Keratinocyte (primary cell): ENCODE measurements at regions not wholly inside any gene's neighbourhood (a gene's known extent, or its start where the extent isn't known, plus 50 kb on each side); places are given as distances from the start of the nearest gene placed in this dataset.

ENCODE experiments used
- DNase-seq: peaks from one replicate; pipeline ENCODE4 v3.0.0-alpha.2; 2011; ENCODE audit warnings: low read depth, missing footprints, low spot score
- FAIRE-seq: peaks from 2 replicates; lab custom pipeline; 2011; peaks lifted over from hg19 to GRCh38; lab: Jason Lieb, UNC
- H2AFZ ChIP-seq: 2 replicates; pipeline ENCODE4 v1.6.0; 2012; ENCODE audit warnings: low read length, control low read depth, inconsistent platforms; ENCODE audit not compliant: control insufficient read depth
- H3K27ac ChIP-seq: 2 replicates; pipeline ENCODE4 v1.5.1; 2011; ENCODE audit warnings: low read length; ENCODE audit not compliant: control insufficient read depth, insufficient read depth
- H3K27me3 ChIP-seq: 3 replicates; pipeline ENCODE4 v1.6.0; 2011; ENCODE audit warnings: low read length; ENCODE audit not compliant: control insufficient read depth, insufficient read depth; ENCODE audit errors: extremely low read depth
- H3K36me3 ChIP-seq, 2 experiments: 2 replicates in 1 of 2; 3 replicates in 1 of 2; pipeline ENCODE4 v1.5.1; 2011; ENCODE audit warnings: low read length in 2 of 2, mild to moderate bottlenecking in 1 of 2; ENCODE audit not compliant: control insufficient read depth in 2 of 2, insufficient read depth in 2 of 2; ENCODE audit errors: extremely low read depth in 1 of 2
- H3K4me1 ChIP-seq: 3 replicates; pipeline ENCODE4 v1.5.1; 2011; ENCODE audit warnings: low read length; ENCODE audit not compliant: control insufficient read depth, insufficient read depth; ENCODE audit errors: extremely low read depth
- H3K4me2 ChIP-seq: 3 replicates; pipeline ENCODE4 v1.6.0; 2011; ENCODE audit warnings: low read depth, low read length; ENCODE audit not compliant: control insufficient read depth, insufficient read depth; ENCODE audit errors: extremely low read depth
- H3K4me3 ChIP-seq, 3 experiments: fragments of 200-600 bp in 1 of 3; sonication (generic) in 1 of 3; 2 replicates in 2 of 3; 3 replicates in 1 of 3; pipeline ENCODE4 v1.5.1; 2011 to 2016; ENCODE audit warnings: low read length in 3 of 3, mild to moderate bottlenecking in 3 of 3, control low read depth in 2 of 3, inconsistent platforms in 1 of 3, low read depth in 1 of 3, mixed read lengths in 1 of 3, mixed run types in 1 of 3, moderate library complexity in 1 of 3; ENCODE audit not compliant: control insufficient read depth in 2 of 3, insufficient read depth in 2 of 3; ENCODE audit errors: extremely low read depth in 1 of 3
- H3K79me2 ChIP-seq: 2 replicates; pipeline ENCODE4 v1.6.0; 2012; ENCODE audit warnings: low read length; ENCODE audit not compliant: control insufficient read depth, insufficient read depth
- H3K9ac ChIP-seq: 3 replicates; pipeline ENCODE4 v1.6.0; 2011; ENCODE audit warnings: low read length; ENCODE audit not compliant: control insufficient read depth, insufficient read depth; ENCODE audit errors: extremely low read depth
- H3K9me1 ChIP-seq: 3 replicates; pipeline ENCODE4 v1.6.0; 2011; ENCODE audit warnings: low read length; ENCODE audit not compliant: control insufficient read depth, insufficient read depth; ENCODE audit errors: extremely low read depth
- H3K9me3 ChIP-seq: 2 replicates; pipeline ENCODE4 v1.5.1; 2012; ENCODE audit warnings: low read depth, low read length; ENCODE audit not compliant: control insufficient read depth
- H4K20me1 ChIP-seq: 3 replicates; pipeline ENCODE4 v1.6.0; 2011; ENCODE audit warnings: low read length; ENCODE audit not compliant: control insufficient read depth, insufficient read depth; ENCODE audit errors: extremely low read depth
- EZH2 ChIP-seq: IDR thresholded peaks from one replicate; pipeline ENCODE4 v1.6.1; 2012; ENCODE audit warnings: inconsistent platforms, mild to moderate bottlenecking, low read length, moderate library complexity
- dilution Hi-C: fragments of 300-500 bp; cut with MboI; formaldehyde crosslinking; loops from one replicate; pipeline ENCODE4 v1.7.0; 2020; ENCODE audit warnings: low sequenced_read_pairs; ENCODE audit not compliant: extremely low pct_ligation_motif_present
- TF ChIP-seq, protein P1 (sequence below), 3 experiments: IDR thresholded peaks in 1 of 3; conservative IDR thresholded peaks in 1 of 3; optimal IDR thresholded peaks in 1 of 3; 2 replicates in 2 of 3; 3 replicates in 1 of 3; pipeline versions ENCODE3 to v1.5.1; 2011; ENCODE audit warnings: low read length in 3 of 3, mild to moderate bottlenecking in 3 of 3, moderate library complexity in 2 of 3, control low read depth in 1 of 3, inconsistent platforms in 1 of 3; ENCODE audit not compliant: insufficient read depth in 2 of 3; ENCODE audit errors: extremely low read depth in 1 of 3

DNA sequence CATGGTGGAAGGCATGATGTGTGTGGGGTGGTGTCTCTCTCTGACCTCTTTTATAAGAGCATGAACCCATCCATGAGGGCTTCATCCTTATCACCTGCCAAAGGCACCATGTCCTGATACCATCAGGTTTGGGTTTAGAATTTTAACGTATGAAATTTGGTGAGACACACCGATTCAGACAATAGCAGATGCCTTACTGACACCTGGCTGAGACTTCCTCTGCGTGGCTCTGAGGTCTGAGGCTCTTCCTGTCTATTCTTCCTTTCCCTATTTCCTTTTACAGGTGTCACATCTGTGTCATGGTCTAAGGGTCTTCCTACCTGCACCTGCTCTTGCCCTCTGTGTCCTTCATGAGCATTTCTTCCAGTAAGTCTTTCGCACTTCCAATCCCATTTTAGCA lies 320.7 kb upstream of the CLNK start:
- FAIRE-seq (no peak), DNase-seq (no peak)
- H3K9me1 ChIP-seq: no peaks in the 10 kb centered on the region
- no peaks in the 10 kb centered on the region for H4K20me1 ChIP-seq
- H3K36me3 ChIP-seq: no peaks in the 10 kb centered on the region
- no peaks in the 10 kb centered on the region for H3K4me1 ChIP-seq
- TF ChIP-seq EZH2: no peak
- TF ChIP-seq, protein P1, sequence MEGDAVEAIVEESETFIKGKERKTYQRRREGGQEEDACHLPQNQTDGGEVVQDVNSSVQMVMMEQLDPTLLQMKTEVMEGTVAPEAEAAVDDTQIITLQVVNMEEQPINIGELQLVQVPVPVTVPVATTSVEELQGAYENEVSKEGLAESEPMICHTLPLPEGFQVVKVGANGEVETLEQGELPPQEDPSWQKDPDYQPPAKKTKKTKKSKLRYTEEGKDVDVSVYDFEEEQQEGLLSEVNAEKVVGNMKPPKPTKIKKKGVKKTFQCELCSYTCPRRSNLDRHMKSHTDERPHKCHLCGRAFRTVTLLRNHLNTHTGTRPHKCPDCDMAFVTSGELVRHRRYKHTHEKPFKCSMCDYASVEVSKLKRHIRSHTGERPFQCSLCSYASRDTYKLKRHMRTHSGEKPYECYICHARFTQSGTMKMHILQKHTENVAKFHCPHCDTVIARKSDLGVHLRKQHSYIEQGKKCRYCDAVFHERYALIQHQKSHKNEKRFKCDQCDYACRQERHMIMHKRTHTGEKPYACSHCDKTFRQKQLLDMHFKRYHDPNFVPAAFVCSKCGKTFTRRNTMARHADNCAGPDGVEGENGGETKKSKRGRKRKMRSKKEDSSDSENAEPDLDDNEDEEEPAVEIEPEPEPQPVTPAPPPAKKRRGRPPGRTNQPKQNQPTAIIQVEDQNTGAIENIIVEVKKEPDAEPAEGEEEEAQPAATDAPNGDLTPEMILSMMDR (optimal IDR thresholded peaks at IDR 0.05 in 1 of 3, IDR thresholded peaks at IDR 0.05 in 1 of 3, conservative IDR thresholded peaks at IDR 0.05 in 1 of 3; ENCODE audit: extremely low read depth in 1 of 3, insufficient read depth in 2 of 3, low read length in 3 of 3): no peak
- H3K9ac ChIP-seq: no peak overlapping the region
- H3K9me3 ChIP-seq: no peaks in the 10 kb centered on the region
- dilution Hi-C loops: no loop called here
- no peak overlapping the region for H3K4me3 ChIP-seq
- H3K27ac ChIP-seq: no peak overlapping the region
- no peak overlapping the region for H3K4me2 ChIP-seq
- H3K27me3 ChIP-seq: no peaks in the 10 kb centered on the region
- H3K79me2 ChIP-seq: no peaks in the 10 kb centered on the region
- no peak overlapping the region for H2AFZ ChIP-seq

DNA sequence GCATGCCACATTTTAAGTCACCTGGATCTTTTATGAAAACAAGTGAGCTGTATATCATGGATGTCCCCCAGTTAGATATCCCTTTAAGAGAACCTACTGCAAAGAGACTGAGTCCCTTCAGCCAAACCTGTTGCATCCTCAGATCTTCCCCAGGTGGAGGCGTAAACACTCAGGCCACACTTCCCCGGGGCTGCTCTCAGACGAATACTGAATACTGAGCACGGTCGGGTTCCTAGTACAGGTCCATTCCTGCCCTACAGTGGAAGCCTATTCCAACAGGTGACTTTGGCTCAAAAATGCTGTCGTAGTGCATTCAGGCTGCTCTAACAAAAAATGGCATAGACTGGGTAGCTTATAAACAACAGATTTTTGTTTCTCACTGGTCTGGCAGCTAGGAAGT lies 320.2 kb upstream of the CLNK start:
- no peak overlapping the region for H3K9ac ChIP-seq
- TF ChIP-seq, protein P1 (optimal IDR thresholded peaks at IDR 0.05 in 1 of 3, IDR thresholded peaks at IDR 0.05 in 1 of 3, conservative IDR thresholded peaks at IDR 0.05 in 1 of 3; ENCODE audit: extremely low read depth in 1 of 3, insufficient read depth in 2 of 3, low read length in 3 of 3): peak in 1 of 3 experiments; percentile 2
- no peak for TF ChIP-seq EZH2
- FAIRE-seq: no peak

More for the DNA sequence above, 320.2 kb upstream of the CLNK start:
- H2AFZ ChIP-seq: no peak overlapping the region
- no peaks in the 10 kb centered on the region for H3K4me1 ChIP-seq
- no peaks in the 10 kb centered on the region for H3K27me3 ChIP-seq
- no peak overlapping the region for H3K27ac ChIP-seq
- no peaks in the 10 kb centered on the region for H3K9me1 ChIP-seq
- H3K36me3 ChIP-seq: no peaks in the 10 kb centered on the region
- no peak overlapping the region for H3K4me2 ChIP-seq
- no peak overlapping the region for H3K4me3 ChIP-seq
- no peaks in the 10 kb centered on the region for H4K20me1 ChIP-seq
- H3K9me3 ChIP-seq: no peaks in the 10 kb centered on the region
- no peak for DNase-seq
- H3K79me2 ChIP-seq: no peaks in the 10 kb centered on the region
- dilution Hi-C loops: no loop called here
